ENCODE measurements at regions not wholly inside any gene's neighbourhood (a gene's known extent, or its start where the extent isn't known, plus 50 kb on each side); places are given as distances from the start of the nearest gene placed in this dataset.
"Not testable (repeated sequence)": the region's sequence is repeated elsewhere in the genome, so short reads cannot be mapped to it uniquely, and the experiment has no call there.

- DNase-seq: peak; percentile 27
Observed at GRCh38 chr2:156254637-156255067, 77.9 kb downstream of the NR4A2 start.

GRCh38 chr2:156253765-156254164, 78.8 kb downstream of the NR4A2 start:
- no peak for DNase-seq

- no peak for DNase-seq
Observed at GRCh38 chr2:156242874-156243273, 89.6 kb downstream of the NR4A2 start.

GRCh38 chr2:156237558-156237957, 95.0 kb downstream of the NR4A2 start:
- DNase-seq: no peak

- DNase-seq: no peak
Observed at GRCh38 chr2:156229724-156230362, 102.7 kb downstream of the NR4A2 start.

GRCh38 chr2:156223328-156223727, 109.2 kb downstream of the NR4A2 start:
- DNase-seq: not testable (repeated sequence)

- DNase-seq: no peak
Observed at GRCh38 chr2:156221703-156222102, 110.8 kb downstream of the NR4A2 start.

GRCh38 chr2:156219491-156220100, 112.9 kb downstream of the NR4A2 start:
- DNase-seq: no peak

- DNase-seq: no peak
Observed at GRCh38 chr2:156215656-156216055, 116.9 kb downstream of the NR4A2 start.

- DNase-seq: no peak
Observed at GRCh38 chr2:156211318-156211717, 121.2 kb downstream of the NR4A2 start.

- DNase-seq: no peak
Observed at GRCh38 chr2:156206355-156206754, 126.2 kb downstream of the NR4A2 start.

GRCh38 chr2:156199588-156199987, 132.9 kb downstream of the NR4A2 start:
- no peak for DNase-seq

GRCh38 chr2:156196031-156196430, 136.5 kb downstream of the NR4A2 start:
- no peak for DNase-seq

GRCh38 chr2:156192468-156192867, 140.1 kb downstream of the NR4A2 start:
- DNase-seq: no peak

GRCh38 chr2:156191527-156191926, 141.0 kb downstream of the NR4A2 start:
- no peak for DNase-seq

- no peak for DNase-seq
Observed at GRCh38 chr2:156190517-156190916, 142.0 kb downstream of the NR4A2 start.

- no peak for DNase-seq
Observed at GRCh38 chr2:156189584-156189983, 142.9 kb downstream of the NR4A2 start.

- no peak for DNase-seq
Observed at GRCh38 chr2:156189143-156189542, 143.4 kb downstream of the NR4A2 start.

- no peak for DNase-seq
Observed at GRCh38 chr2:156182132-156182531, 150.4 kb downstream of the NR4A2 start.

- DNase-seq: no peak
Observed at GRCh38 chr2:156181208-156181607, 151.3 kb downstream of the NR4A2 start.

- DNase-seq: no peak
Observed at GRCh38 chr2:156177654-156178053, 154.9 kb downstream of the NR4A2 start.

GRCh38 chr2:156175946-156176345, 156.6 kb downstream of the NR4A2 start:
- DNase-seq: no peak

GRCh38 chr2:156170929-156171328, 161.6 kb downstream of the NR4A2 start:
- no peak for DNase-seq

GRCh38 chr2:156165742-156166141, 166.8 kb downstream of the NR4A2 start:
- no peak for DNase-seq
